Vagina (tissue), 2 donors: ENCODE measurements at regions not wholly inside any gene's neighbourhood (a gene's known extent, or its start where the extent isn't known, plus 50 kb on each side); places are given as distances from the start of the nearest gene placed in this dataset.

ENCODE experiments used
- DNase-seq, 2 donors: peaks; one replicate each; pipeline ENCODE4 v3.0.0-alpha.2; 2017; ENCODE audit errors: extremely low spot score in 2 of 2
- H3K27ac ChIP-seq: fragments of 200-600 bp; sonication (generic); one replicate; pipeline ENCODE4 v1.5.1; 2019
- H3K27me3 ChIP-seq: fragments of 200-600 bp; sonication (generic); one replicate; pipeline ENCODE4 v1.5.1; 2019
- H3K36me3 ChIP-seq, 2 donors: fragments of 200-600 bp; sonication (generic); one replicate each; pipeline ENCODE4 v1.5.1; 2017 to 2019
- H3K4me1 ChIP-seq: fragments of 200-600 bp; sonication (generic); one replicate; pipeline ENCODE4 v1.5.1; 2019
- H3K4me3 ChIP-seq, 2 donors: fragments of 200-600 bp; sonication (generic); 1 replicate in 1 of 2; 2 replicates in 1 of 2; pipeline ENCODE4 v1.5.1; 2016 to 2019
- H3K9me3 ChIP-seq: fragments of 200-600 bp; sonication (generic); one replicate; pipeline ENCODE4 v1.5.1; 2019
- CTCF ChIP-seq, 3 experiments: fragments of 450-650 bp in 2 of 3; fragments of 200-600 bp in 1 of 3; sonication (generic) in 1 of 3; IDR thresholded peaks; one replicate each; pipeline ENCODE4 v1.5.1; 2017 to 2019; ENCODE audit warnings: antibody characterized with exemption in 3 of 3, mild to moderate bottlenecking in 2 of 3, moderate library complexity in 2 of 3
- POLR2A ChIP-seq, 2 donors: fragments of 450-650 bp; IDR thresholded peaks; one replicate each; pipeline ENCODE4 v1.6.1; 2017; ENCODE audit warnings: antibody characterized with exemption in 2 of 2, mild to moderate bottlenecking in 2 of 2, moderate library complexity in 2 of 2
- POLR2AphosphoS5 ChIP-seq, 2 donors: sonication (generic); formaldehyde crosslinking; IDR thresholded peaks; one replicate each; pipeline ENCODE4 v1.9.0; 2017; ENCODE audit warnings: antibody characterized with exemption in 2 of 2, mild to moderate bottlenecking in 2 of 2, low read depth in 1 of 2; ENCODE audit not compliant: insufficient read depth in 1 of 2
- intact Hi-C: fragments of 100-400 bp; cut with DNase I; formaldehyde crosslinking; loops from one replicate; pipeline ENCODE4 v1.15.1; 2023

- H3K27me3 ChIP-seq: no peaks in the 10 kb centered on the region
- DNase-seq: no peak
- H3K4me3 ChIP-seq: no peak overlapping the region
- no peaks in the 10 kb centered on the region for H3K36me3 ChIP-seq
- intact Hi-C loops: no loop called here
- H3K27ac ChIP-seq: no peak overlapping the region
- peaks cover 15% of the 10 kb centered on the region for H3K4me1 ChIP-seq
- TF ChIP-seq CTCF (IDR thresholded peaks at IDR 0.05) (no peak), POLR2A (IDR thresholded peaks at IDR 0.05) (no peak), POLR2AphosphoS5 (IDR thresholded peaks at IDR 0.05; ENCODE audit: insufficient read depth in 1 of 2, low read depth in 1 of 2) (no peak)
- H3K9me3 ChIP-seq: no peaks in the 10 kb centered on the region
Observed at GRCh38 chr2:9115229-9115628, 91.4 kb upstream of the ASAP2 start.

- H3K9me3 ChIP-seq: no peaks in the 10 kb centered on the region
- intact Hi-C loops: no loop called here
- H3K27ac ChIP-seq: no peak overlapping the region
- H3K4me1 ChIP-seq: peaks cover 15% of the 10 kb centered on the region
- no peak for DNase-seq
- H3K4me3 ChIP-seq: no peak overlapping the region
- TF ChIP-seq POLR2AphosphoS5 (IDR thresholded peaks at IDR 0.05; ENCODE audit: insufficient read depth in 1 of 2, low read depth in 1 of 2): no peak
- no peak for TF ChIP-seq POLR2A (IDR thresholded peaks at IDR 0.05)
- no peak for TF ChIP-seq CTCF (IDR thresholded peaks at IDR 0.05)
- no peaks in the 10 kb centered on the region for H3K27me3 ChIP-seq
- no peaks in the 10 kb centered on the region for H3K36me3 ChIP-seq
Observed at GRCh38 chr2:9114458-9114857, 92.2 kb upstream of the ASAP2 start.

- no peaks in the 10 kb centered on the region for H3K27me3 ChIP-seq
- TF ChIP-seq CTCF (IDR thresholded peaks at IDR 0.05) (no peak), POLR2A (IDR thresholded peaks at IDR 0.05) (no peak), POLR2AphosphoS5 (IDR thresholded peaks at IDR 0.05; ENCODE audit: insufficient read depth in 1 of 2, low read depth in 1 of 2) (no peak)
- no peak for DNase-seq
- no peak overlapping the region for H3K27ac ChIP-seq
- H3K4me1 ChIP-seq: peaks cover 15% of the 10 kb centered on the region
- intact Hi-C loops: no loop called here
- no peaks in the 10 kb centered on the region for H3K36me3 ChIP-seq
- H3K4me3 ChIP-seq: no peak overlapping the region
- H3K9me3 ChIP-seq: no peaks in the 10 kb centered on the region
Observed at GRCh38 chr2:9113916-9114315, 92.7 kb upstream of the ASAP2 start.

GRCh38 chr2:9113262-9113661 is 93.3 kb upstream of the ASAP2 start:
- no peaks in the 10 kb centered on the region for H3K9me3 ChIP-seq
- intact Hi-C loops: no loop called here

More at GRCh38 chr2:9113262-9113661, 93.3 kb upstream of the ASAP2 start:
- no peak for DNase-seq
- no peak overlapping the region for H3K27ac ChIP-seq
- no peak overlapping the region for H3K4me3 ChIP-seq
- TF ChIP-seq POLR2A (IDR thresholded peaks at IDR 0.05): no peak
- TF ChIP-seq CTCF (IDR thresholded peaks at IDR 0.05): no peak
- no peak for TF ChIP-seq POLR2AphosphoS5 (IDR thresholded peaks at IDR 0.05; ENCODE audit: insufficient read depth in 1 of 2, low read depth in 1 of 2)
- H3K27me3 ChIP-seq: no peaks in the 10 kb centered on the region
- H3K36me3 ChIP-seq: no peaks in the 10 kb centered on the region
- H3K4me1 ChIP-seq: peaks cover 15% of the 10 kb centered on the region
